GDM1 (cell line): ENCODE measurements at regions not wholly inside any gene's neighbourhood (a gene's known extent, or its start where the extent isn't known, plus 50 kb on each side); places are given as distances from the start of the nearest gene placed in this dataset.
"Not testable (repeated sequence)": the region's sequence is repeated elsewhere in the genome, so short reads cannot be mapped to it uniquely, and the experiment has no call there.

Experiments
- DNase-seq: peaks from one replicate; lab custom pipeline; 2025; lab: John Stamatoyannopoulos, UW

- no peak for DNase-seq
These were observed 276.9 kb upstream of the TACR3 start for GRCh38 chr4:103996637-103997036.

GRCh38 chr4:103996064-103996463, 276.3 kb upstream of the TACR3 start:
- DNase-seq: no peak

GRCh38 chr4:103994059-103994458, 274.3 kb upstream of the TACR3 start:
- DNase-seq: no peak

GRCh38 chr4:103982454-103982853, 262.7 kb upstream of the TACR3 start:
- no peak for DNase-seq

GRCh38 chr4:103948244-103949018, 228.6 kb upstream of the TACR3 start:
- no peak for DNase-seq

GRCh38 chr4:103947617-103948016, 227.8 kb upstream of the TACR3 start:
- DNase-seq: no peak

GRCh38 chr4:103946621-103947268, 227.0 kb upstream of the TACR3 start:
- not testable (repeated sequence) for DNase-seq

GRCh38 chr4:103938488-103938887, 218.7 kb upstream of the TACR3 start:
- DNase-seq: no peak

GRCh38 chr4:103936653-103937145, 216.9 kb upstream of the TACR3 start:
- no peak for DNase-seq

- no peak for DNase-seq
These were observed 214.5 kb upstream of the TACR3 start for GRCh38 chr4:103934178-103934789.

- no peak for DNase-seq
These were observed 208.6 kb upstream of the TACR3 start for GRCh38 chr4:103928370-103928769.

- DNase-seq: no peak
These were observed 203.8 kb upstream of the TACR3 start for GRCh38 chr4:103923551-103923950.

GRCh38 chr4:103918214-103918613, 198.4 kb upstream of the TACR3 start:
- no peak for DNase-seq

- no peak for DNase-seq
These were observed 195.6 kb upstream of the TACR3 start for GRCh38 chr4:103915224-103915869.

- DNase-seq: no peak
These were observed 187.6 kb upstream of the TACR3 start for GRCh38 chr4:103907414-103907813.

GRCh38 chr4:103904123-103904522, 184.3 kb upstream of the TACR3 start:
- DNase-seq: no peak

- DNase-seq: no peak
These were observed 182.9 kb upstream of the TACR3 start for GRCh38 chr4:103902730-103903129.

- no peak for DNase-seq
These were observed 176.2 kb upstream of the TACR3 start for GRCh38 chr4:103895876-103896465.

GRCh38 chr4:103892586-103892985, 172.8 kb upstream of the TACR3 start:
- DNase-seq: no peak

- DNase-seq: no peak
These were observed 167.4 kb upstream of the TACR3 start for GRCh38 chr4:103887191-103887590.

GRCh38 chr4:103885152-103885551, 165.4 kb upstream of the TACR3 start:
- no peak for DNase-seq

- no peak for DNase-seq
These were observed 147.5 kb upstream of the TACR3 start for GRCh38 chr4:103867311-103867710.
